ENCODE measurements at regions not wholly inside any gene's neighbourhood (a gene's known extent, or its start where the extent isn't known, plus 50 kb on each side); places are given as distances from the start of the nearest gene placed in this dataset.
A peak's percentile ranks its signal among the peaks of the same experiment; 100 is the strongest.

DNA sequence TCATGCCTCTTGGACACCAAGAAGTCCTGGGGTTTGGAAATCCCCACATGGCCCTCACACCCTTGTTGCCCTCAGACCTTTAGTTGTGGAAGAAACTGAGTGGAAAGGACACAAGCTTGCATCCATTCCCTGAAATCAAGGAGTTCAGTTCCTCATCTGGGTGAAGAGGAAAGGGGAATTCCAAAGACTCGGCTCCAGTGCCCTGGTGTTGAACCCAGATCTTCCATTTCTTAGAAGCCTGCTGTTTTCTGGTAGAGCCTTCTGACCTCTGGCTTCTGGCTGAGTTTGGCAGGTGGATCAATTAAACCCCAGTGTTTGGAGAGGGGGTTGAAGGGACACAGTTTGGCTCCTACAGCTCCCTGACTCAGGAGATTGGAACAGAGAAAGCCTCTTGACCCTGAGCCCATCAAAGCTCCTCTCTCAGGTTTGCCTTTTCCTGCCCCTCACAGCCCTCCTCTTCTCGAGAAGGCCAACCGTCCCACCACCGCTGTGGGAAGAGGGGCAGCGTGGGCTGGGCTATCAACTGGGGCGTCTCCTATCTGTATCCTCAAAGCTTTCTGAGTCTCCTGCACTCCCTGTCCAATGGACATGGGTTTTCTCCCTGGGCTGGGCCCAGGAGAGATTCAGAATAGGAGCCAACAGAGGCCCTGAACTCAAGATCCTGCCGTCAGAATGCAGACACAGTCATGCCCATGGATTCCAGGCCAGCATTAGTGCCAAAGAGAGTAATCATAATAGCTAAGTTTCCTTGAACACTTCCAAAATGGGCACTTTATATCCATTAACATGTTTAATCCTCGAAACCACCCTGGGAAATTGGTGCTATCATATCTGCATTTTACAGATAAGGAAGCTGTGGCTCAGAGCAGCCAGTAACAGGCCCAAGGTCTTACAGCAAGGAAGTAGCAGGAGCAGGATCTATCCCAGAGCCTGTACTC is 146.2 kb downstream of the VEGFA start (continued):
- TF ChIP-seq, protein P1, sequence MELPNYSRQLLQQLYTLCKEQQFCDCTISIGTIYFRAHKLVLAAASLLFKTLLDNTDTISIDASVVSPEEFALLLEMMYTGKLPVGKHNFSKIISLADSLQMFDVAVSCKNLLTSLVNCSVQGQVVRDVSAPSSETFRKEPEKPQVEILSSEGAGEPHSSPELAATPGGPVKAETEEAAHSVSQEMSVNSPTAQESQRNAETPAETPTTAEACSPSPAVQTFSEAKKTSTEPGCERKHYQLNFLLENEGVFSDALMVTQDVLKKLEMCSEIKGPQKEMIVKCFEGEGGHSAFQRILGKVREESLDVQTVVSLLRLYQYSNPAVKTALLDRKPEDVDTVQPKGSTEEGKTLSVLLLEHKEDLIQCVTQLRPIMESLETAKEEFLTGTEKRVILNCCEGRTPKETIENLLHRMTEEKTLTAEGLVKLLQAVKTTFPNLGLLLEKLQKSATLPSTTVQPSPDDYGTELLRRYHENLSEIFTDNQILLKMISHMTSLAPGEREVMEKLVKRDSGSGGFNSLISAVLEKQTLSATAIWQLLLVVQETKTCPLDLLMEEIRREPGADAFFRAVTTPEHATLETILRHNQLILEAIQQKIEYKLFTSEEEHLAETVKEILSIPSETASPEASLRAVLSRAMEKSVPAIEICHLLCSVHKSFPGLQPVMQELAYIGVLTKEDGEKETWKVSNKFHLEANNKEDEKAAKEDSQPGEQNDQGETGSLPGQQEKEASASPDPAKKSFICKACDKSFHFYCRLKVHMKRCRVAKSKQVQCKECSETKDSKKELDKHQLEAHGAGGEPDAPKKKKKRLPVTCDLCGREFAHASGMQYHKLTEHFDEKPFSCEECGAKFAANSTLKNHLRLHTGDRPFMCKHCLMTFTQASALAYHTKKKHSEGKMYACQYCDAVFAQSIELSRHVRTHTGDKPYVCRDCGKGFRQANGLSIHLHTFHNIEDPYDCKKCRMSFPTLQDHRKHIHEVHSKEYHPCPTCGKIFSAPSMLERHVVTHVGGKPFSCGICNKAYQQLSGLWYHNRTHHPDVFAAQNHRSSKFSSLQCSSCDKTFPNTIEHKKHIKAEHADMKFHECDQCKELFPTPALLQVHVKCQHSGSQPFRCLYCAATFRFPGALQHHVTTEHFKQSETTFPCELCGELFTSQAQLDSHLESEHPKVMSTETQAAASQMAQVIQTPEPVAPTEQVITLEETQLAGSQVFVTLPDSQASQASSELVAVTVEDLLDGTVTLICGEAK (IDR thresholded peaks at IDR 0.05), result no peak
- TF ChIP-seq, protein P1 (CRISPR knock-in tag; IDR thresholded peaks at IDR 0.05), result no peak
- TF ChIP-seq, protein P2, sequence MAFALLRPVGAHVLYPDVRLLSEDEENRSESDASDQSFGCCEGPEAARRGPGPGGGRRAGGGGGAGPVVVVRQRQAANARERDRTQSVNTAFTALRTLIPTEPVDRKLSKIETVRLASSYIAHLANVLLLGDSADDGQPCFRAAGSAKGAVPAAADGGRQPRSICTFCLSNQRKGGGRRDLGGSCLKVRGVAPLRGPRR (CRISPR knock-in tag; IDR thresholded peaks at IDR 0.05), result no peak
- TF ChIP-seq FOXM1 (IDR thresholded peaks at IDR 0.05; ENCODE audit: low read depth) (no peak; the same call in 1 of the 2 replicates), FOXM1 (CRISPR knock-in tag; IDR thresholded peaks at IDR 0.05; ENCODE audit: low read depth) (no peak), EP300 (IDR thresholded peaks at IDR 0.05; ENCODE audit: low read length) (peak; percentile 64), ASH1L (IDR thresholded peaks at IDR 0.05; ENCODE audit: borderline replicate concordance, low read depth, partially characterized antibody) (no peak), KAT8 (IDR thresholded peaks at IDR 0.05; ENCODE audit: low read depth) (no peak), FUS (optimal IDR thresholded peaks at IDR 0.05; ENCODE audit: low read depth, low read length) (no peak), ELF4 (CRISPR knock-in tag; IDR thresholded peaks at IDR 0.05) (0 out of 2 replicates have a peak, but pooled peaks have one; percentile 33), KLF13 (tag; IDR thresholded peaks at IDR 0.05; ENCODE audit: borderline replicate concordance, low read depth) (0 out of 2 replicates have a peak, but pooled peaks have one; percentile 9), ZBTB1 (CRISPR knock-in tag; IDR thresholded peaks at IDR 0.05; ENCODE audit: borderline replicate concordance, low read depth) (no peak), MAZ (CRISPR knock-in tag; conservative IDR thresholded peaks at IDR 0.05 in 1 of 2, IDR thresholded peaks at IDR 0.05 in 1 of 2) (no peak), ZNF699 (CRISPR knock-in tag; IDR thresholded peaks at IDR 0.05; ENCODE audit: insufficient replicate concordance) (no peak)
- TF ChIP-seq, protein P3, sequence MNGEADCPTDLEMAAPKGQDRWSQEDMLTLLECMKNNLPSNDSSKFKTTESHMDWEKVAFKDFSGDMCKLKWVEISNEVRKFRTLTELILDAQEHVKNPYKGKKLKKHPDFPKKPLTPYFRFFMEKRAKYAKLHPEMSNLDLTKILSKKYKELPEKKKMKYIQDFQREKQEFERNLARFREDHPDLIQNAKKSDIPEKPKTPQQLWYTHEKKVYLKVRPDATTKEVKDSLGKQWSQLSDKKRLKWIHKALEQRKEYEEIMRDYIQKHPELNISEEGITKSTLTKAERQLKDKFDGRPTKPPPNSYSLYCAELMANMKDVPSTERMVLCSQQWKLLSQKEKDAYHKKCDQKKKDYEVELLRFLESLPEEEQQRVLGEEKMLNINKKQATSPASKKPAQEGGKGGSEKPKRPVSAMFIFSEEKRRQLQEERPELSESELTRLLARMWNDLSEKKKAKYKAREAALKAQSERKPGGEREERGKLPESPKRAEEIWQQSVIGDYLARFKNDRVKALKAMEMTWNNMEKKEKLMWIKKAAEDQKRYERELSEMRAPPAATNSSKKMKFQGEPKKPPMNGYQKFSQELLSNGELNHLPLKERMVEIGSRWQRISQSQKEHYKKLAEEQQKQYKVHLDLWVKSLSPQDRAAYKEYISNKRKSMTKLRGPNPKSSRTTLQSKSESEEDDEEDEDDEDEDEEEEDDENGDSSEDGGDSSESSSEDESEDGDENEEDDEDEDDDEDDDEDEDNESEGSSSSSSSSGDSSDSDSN (IDR thresholded peaks at IDR 0.05; ENCODE audit: borderline replicate concordance in 1 of 2, low read depth in 2 of 2, low read length in 2 of 2), result 0 out of 4 replicates have a peak, but pooled peaks of 1 of the 2 experiments have one; percentile 11

Measured in K562 (cell line).